HG02798 (cell line): ENCODE measurements at regions not wholly inside any gene's neighbourhood (a gene's known extent, or its start where the extent isn't known, plus 50 kb on each side); places are given as distances from the start of the nearest gene placed in this dataset.
"Not testable (repeated sequence)": the region's sequence is repeated elsewhere in the genome, so short reads cannot be mapped to it uniquely, and the experiment has no call there.

Experiments
- ATAC-seq: cut with Tn5 transposase; IDR thresholded peaks from one replicate; pipeline ENCODE4 v1.9.1; 2021; ENCODE audit warnings: mild to moderate bottlenecking; ENCODE audit not compliant: unreplicated experiment, poor library complexity

DNA sequence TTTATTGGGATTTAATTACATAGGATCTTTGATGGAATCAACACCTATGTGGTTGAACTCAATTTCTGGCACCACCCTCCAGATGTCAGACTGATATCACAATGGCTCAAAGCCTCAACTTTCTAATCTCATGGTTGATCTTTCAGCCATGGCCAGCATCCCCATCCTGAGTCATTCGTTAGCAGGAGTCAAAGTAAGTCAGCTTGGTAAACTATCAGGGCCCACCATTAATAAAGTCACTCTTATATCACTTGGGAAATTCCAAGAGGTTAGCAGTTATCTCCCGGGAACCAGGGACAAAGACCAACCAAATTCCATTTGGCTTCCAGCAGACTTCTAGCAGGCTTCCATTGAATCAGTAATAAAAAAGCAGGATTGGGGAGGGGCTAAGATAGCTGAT, 50.7 kb upstream of the TNFSF4 start:
- ATAC-seq = no peak

DNA sequence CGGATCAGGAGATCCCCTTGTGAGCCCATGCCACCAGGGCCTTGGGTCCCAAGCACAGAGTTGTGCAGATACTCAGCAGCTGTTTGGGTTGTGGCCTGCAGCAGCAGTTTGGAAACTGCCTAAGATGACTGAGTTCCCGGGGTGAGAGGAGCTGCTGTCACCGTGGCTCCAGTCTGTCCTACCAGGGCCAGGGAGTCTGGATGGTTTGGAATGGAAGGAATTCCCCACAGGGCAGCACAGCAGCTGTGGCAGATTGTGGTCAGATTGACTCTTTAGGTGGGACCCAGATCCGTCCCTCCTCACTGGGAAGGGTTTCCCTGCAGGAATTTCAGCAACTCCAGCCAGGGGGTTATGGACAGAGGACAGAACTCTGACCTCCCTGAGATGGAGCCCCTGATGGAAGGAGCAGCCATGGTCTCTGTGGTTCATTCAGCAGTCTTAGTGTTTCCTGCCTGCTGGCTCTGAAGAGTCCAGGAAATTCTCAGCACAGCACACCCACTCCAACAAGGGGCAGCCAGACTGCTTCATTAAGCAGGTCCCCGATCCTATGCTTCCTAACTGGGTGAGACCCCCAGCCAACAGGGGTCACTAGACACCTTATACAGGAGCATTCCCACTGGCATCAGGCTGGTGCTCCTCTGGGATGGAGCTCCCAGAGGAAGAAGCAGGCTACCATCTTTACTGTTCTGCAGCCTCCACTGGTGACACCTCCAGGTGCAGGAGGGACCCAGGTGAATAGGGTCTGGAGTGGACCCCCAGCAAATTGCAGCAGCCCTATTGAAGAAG, 51.5 kb upstream of the TNFSF4 start:
- ATAC-seq = no peak

DNA sequence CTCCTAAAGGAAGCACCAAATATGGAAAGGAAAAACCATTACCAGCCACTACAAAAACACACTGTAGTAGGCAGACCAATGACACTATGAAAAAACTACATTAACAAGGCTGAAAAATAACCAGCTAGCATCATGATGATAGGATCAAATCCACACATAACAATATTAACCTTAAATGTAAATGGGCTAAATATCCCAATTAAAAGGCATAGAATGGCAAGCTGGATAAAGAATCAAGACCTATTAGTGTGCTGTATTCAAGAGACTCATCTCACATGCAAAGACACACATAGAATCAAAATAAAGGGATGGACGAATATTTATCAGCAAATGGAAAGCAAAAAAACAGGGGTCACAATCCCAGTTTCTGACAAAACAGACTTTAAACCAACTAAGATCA, 53.2 kb upstream of the TNFSF4 start:
- not testable (repeated sequence) for ATAC-seq

DNA sequence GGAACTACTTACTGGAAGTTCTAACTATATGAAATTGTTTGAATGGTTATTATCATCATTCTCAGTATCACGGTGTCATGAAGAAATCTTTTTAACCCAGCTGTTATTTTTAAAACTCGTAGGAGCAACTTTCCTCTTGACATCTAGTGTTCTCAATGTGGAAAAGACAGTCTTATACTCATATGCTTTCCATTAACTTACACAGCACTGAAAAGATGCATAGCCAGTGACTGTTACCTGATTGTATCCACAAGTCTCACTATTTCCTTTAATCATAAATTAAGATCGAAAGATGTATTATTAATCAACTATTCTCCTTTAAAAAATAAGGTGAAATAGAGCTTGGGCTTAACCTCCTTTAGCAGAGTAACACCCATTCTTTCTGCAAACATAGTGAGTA, 59.7 kb upstream of the TNFSF4 start:
- ATAC-seq = no peak

DNA sequence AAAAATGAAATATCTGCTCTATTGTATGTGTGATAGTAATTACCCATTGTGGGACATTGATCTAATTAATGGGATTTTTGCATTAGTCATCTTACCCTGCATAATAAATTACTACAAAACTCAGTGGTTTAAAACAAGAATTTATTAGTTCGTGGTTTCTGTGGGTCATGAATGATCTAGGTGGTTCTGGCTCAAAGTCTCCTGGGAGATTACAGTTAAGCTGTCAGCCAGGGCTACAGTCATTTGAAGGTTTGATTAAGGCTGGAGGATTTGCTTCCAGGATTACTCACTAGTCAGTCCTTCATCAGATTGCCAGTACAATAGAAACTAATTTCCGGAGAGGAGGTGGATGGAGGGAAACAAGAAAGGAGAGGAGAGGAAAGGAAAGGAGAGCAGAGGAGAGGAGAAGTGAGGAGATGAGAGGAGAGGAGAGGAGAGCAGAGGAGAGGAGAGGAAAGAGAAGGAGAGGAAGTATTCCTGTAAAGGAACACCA, 60.4 kb upstream of the TNFSF4 start:
- no peak for ATAC-seq

DNA sequence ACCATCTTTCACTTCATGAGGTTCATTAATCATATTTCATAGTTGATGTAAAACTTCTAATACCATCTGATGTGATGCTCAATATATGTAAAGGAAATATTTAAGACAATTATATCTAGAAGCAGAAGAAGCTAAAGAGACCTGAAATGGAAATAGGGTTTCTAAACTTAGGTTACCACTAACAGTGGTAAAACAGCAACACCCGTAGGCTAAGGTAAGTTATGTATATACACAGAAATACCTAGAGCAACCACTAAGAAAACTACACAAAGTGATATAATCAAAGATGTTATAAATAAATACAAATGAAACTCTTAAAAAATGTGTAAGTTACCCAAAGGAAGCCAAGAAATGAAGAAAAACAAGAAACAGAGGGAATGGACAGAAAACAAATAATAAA, 61.1 kb upstream of the TNFSF4 start:
- ATAC-seq = no peak

DNA sequence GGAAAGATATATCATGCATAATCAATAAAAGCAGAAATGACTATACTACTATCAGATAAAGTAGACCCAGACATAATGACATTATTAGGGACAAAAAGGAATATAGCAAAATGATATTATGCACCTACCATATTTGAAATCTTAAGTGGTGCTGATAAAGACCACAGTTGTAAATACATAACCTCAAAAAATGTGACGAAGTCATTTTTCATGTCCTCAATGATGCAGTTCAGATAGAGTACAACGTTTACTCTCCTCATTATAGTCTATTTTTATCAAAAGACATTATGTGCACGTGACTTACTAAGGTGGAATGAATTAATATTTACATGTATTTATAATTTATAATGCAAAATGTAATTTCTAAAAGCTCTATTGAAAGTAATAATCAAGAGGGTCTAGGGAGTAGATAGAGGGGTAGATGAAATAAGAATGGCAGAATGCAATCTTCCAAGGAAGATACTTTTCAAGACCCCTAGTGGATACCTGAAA, 61.7 kb upstream of the TNFSF4 start:
- no peak for ATAC-seq

DNA sequence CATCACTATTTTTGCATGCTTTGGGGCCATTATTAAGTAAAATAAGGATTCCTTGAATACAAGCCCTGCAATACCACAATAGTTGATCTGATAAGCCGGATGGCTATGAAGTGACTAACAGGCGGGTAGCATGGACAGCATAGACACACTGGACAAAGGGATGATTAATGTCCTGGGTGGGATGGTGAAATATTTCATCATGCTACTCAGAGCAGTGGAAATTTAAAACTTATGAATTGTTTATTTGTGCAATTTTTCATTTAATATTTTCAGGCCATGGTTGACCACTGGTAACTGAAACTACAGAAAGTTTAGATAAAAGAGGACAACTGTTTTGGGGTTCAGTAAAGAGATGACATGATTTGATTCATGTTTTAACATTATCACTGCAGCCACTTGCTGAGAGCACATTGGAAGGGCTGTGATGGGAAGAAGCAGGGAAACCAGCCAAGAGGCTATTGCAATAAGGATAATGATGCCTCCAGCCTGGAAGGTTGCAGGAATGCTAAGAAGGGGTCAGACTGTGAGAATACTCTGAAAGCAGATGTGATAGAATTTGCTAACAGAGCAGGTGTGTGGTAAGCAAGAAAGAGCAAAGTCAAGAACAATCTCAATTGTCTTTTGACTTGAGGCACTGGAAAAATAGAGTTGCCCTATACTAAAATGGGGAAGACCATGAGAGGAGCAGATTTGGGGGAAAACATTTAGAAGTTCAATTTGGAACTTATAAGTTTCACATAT, 62.5 kb upstream of the TNFSF4 start:
- ATAC-seq = no peak

DNA sequence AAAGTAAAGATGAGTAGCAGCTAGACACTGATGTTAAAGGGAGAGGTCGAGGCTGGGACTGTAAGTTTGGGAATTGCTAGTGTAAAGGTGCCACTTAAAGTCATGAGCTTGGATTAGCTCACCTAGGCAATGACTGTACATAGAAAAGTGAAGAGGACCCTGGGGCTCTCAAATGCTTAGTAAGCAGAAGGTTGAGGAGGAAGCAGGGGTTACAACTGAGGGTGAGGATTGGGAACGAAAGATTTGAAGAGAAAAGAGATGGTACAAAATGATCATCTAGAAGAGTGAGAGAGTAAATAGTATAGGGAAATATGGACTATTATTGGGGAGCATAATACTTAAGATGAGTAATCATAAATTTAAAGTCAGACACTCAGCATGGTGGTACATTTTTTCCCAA, 63.1 kb upstream of the TNFSF4 start:
- no peak for ATAC-seq

DNA sequence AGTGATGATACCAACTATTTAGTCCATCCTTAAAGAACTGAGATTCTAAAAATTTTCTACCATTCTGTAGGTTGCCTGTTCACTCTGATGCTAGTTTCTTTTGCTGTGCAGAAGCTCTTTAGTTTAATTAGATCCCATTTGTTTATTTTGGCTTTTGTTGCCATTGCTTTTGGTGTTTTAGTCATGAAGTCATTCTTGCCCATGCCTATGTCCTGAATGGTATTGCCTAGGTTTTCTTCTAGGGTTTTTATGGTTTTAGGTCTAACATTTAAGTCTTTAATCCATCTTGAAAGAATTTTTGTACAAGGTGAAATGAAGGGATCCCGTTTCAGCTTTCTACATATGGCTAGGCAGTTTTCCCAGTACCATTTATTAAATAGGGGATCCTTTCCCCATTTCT, 63.9 kb upstream of the TNFSF4 start:
- not testable (repeated sequence) for ATAC-seq

DNA sequence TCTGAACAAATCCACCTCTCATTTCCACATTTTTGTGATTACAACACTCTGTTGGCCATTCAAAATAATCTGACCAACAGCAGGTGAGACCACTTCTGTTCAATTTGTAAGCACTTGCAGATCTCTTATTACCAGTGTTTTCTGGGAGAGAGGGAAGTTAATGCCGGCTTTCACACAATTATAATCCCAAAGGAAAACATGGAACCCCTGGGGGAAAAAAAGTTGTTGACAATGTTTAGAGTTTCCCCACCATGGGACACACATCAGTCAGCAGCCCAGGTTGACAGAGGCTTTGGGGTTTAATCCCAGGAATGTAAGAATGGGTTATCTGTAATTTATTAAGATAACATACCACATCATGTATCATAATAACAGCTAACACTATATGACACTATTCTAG, 68.4 kb upstream of the TNFSF4 start:
- no peak for ATAC-seq

DNA sequence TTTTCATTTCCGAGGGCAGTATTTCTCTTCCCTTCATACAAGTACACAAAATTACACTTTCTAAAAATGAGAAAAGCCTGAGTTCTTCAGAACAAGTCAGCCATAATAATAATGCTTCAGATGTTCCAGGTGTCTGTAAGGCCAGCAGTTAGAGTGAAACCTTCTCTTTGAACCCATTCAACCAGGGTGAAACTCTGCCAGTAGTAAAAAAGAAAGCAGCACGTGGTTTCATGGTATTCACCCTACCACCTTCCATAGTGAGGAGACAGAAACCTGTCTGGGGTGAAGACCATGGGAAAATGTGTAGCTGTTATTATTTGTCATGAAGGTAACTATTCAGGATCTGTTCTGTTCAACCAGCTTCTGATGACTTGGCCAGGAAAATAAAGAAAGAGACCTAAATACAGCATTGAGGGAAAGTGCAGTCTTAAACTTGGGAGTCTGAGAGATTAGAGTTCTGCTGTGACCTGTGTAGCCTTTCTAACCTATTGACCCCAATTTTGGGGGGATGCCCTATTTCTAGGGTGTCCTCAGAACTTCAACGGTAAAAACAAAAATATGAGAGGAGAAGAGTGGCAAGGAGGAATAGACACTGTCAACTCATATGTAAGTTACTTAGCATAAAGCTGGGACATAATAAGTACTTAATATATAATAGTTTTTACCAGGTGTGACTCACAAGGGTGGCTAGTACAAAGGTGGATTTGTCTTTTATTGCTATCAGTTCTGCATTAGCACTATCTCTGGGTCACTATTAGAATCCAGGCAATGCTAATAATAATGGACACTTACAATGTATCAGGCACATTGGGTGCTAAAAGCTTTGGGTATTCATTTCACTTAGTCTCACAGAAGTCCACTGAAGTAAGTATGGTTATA, 70.0 kb upstream of the TNFSF4 start:
- peak; percentile 98 for ATAC-seq

DNA sequence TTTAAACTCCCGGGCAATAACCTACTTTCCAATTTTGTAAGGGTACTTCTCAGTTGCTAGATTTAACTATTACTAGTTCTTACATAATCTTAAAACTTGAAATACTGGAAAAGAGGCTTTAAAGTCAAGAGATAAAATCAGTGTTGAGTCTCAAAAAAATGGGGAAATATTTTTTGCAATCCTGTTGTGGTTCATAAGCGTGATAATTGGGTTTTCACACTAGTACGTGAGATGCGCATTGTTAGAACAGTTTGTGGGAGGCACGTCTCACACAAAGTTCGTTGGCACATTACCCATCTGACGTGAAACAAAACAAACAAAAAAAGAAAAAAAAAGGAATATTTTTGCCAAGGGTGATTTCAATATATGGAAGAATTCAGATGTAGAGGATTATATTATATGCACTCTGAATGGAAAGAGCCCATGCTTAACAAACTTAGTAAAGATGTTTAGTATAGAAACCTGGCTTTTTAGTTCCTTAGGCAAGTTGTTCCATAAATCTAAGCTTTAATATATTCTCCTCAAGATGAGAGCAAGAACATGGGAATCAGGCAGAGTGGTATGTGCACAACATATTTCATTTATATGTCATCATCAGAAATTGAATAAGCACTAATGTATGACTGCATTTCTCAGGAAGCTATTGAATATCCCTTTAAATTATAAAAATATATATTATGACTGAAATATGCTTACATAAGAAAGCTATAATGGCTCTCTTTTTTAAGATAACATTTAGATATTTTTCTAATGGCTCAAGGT, 73.9 kb upstream of the TNFSF4 start:
- ATAC-seq = no peak

DNA sequence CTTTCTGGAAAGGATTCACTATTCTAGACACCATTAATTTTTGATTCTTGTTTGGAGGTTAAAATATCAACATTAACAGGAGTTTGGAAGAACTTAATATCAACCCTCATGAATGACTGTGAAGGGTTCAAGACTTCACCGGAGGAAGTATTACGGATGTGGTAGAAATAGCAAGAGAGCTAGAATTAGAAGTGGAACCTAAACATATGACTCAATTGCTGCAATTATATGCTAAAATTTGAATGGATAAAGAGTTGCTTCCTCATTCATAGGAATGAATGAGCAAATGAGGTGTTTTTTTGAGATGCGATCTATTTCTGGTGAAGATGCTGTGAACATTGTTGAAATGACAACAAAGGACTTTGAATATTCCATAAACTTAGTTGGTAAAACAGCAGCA, 77.9 kb upstream of the TNFSF4 start:
- no peak for ATAC-seq

DNA sequence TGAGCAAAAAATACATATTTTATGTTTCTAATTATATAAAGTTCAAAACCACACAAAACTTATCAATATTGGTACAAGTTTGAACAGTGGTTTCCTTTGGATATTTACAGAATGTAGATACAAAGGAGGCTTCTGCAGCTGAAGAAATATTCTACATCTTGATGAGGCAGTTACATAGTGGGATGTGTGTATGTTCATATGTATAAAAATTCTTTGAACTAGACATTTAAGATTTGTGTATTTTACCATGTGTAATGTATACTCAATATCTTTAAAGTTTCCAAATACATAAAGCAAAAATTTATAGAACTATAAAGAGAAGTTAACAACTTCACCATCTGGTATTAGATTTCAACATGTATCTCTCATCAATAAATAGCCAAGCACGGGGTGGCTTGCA, 80.7 kb upstream of the TNFSF4 start:
- no peak for ATAC-seq

DNA sequence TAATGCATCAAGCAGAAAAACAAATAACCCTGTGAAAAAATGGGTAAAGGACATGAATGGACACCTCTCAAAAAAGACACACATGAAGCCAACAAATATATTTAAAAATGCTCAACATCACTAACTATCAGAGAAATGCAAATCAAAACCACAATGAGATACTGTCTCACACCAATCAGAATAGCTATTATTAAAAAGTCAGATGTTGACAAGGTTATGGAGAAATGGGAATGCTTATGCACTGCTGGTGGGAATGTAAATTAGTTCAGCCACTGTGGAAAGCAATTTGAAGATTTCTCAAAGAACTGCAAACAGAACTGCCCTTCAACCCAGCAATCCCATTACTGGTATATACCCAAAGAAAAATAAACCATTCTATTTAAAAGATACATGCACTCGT, 86.6 kb upstream of the TNFSF4 start:
- no peak for ATAC-seq

DNA sequence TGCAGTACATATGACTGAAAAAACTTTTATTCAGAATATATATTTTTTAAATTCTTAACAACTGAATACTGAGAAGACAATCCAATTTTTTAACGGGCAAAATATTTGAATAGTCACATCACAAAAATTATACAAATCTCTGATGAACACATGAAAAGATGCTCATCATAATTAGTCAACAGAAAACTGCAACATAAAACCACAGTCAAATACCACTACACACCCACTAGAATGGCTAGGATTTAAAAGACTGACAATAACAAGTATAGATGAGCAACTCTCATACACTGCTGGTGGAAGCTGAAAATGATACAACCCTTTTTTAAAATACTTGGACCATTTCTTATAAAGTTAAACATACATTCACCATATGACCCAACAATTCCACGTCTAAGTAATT, 87.7 kb upstream of the TNFSF4 start:
- no peak for ATAC-seq

DNA sequence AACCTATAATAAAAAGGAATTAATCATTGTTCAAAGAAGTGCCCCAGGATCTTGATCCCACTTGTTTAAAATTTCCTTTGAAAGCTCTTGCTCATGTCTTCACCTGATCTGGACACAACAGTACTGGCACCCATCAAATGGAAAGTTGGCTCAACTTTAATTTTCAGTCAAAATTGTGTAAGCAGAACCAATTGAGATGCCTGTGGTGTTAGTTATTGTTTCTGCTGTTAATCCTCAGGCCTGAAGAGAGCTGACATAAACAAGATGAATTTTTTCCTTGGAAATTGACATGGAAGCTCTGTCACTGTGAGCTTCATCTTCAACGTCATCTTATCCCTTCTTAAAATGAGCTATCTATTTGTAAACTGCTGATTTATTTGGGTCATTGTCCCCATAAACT, 88.3 kb upstream of the TNFSF4 start:
- ATAC-seq = no peak

DNA sequence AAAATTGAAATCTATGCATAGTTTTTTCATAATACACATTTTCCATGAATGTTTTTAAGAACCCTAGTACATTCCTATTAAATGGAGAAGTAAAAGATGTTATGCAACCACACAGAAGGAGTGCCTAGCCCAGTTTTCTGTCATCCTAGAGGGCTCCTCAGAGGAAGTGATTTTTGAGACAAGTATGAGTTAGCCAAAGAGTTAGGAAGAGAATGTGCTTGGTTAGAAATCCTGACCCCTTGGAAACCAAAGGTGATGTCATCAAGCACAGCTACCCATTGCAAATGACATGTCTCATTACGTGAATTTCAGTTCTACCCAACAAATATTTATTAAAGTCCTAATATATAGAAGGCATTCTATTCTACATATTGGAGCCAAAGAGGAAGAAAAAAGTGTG, 88.9 kb upstream of the TNFSF4 start:
- no peak for ATAC-seq

DNA sequence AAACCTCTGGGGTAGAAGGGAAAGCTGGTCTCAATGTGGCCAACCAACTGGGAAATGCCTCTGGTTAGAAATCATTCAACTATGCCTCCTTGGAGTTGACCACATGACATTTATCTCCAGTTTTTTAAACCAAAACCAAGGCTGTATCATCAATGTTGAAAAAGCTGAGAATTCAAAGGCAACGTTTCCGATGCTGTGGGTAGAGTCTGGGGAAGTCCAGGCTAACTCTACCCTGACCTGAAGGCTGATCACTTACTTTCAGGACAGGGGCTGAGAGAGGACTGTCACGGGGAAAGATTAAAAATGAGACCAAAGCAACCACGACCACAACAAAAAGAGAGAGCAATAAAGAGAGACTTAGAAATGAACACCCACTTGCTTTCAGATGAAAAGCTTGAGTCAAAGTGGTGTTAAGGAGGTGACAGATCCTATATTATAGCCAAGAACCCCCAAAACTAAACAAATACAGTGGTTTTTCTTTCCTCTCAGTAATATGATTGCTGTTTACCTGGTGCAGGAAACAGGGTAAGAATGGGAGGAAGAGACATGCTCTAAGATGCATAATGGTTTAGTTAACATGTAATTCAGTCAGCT, 90.8 kb upstream of the TNFSF4 start:
- ATAC-seq = peak; percentile 93
